ENCODE measurements at regions not wholly inside any gene's neighbourhood (a gene's known extent, or its start where the extent isn't known, plus 50 kb on each side); places are given as distances from the start of the nearest gene placed in this dataset.

GRCh38 chr6:167566711-167567141 is 241.8 kb downstream of the TTLL2 start:
- DNase-seq (ENCODE audit: low spot score): no peak

GRCh38 chr6:167567142-167568033 is 242.5 kb downstream of the TTLL2 start:
- peak; percentile 66 for DNase-seq (ENCODE audit: low spot score)

- no peak for DNase-seq (ENCODE audit: low spot score)
Observed at GRCh38 chr6:167568407-167569024, 243.6 kb downstream of the TTLL2 start.

- no peak for DNase-seq (ENCODE audit: low spot score)
Observed at GRCh38 chr6:167569041-167569805, 244.3 kb downstream of the TTLL2 start.

- no peak for DNase-seq (ENCODE audit: low spot score)
Observed at GRCh38 chr6:167569879-167570278, 245.0 kb downstream of the TTLL2 start.

- no peak for DNase-seq (ENCODE audit: low spot score)
Observed at GRCh38 chr6:167570460-167571400, 245.8 kb downstream of the TTLL2 start.

GRCh38 chr6:167571550-167571949 is 246.7 kb downstream of the TTLL2 start:
- DNase-seq (ENCODE audit: low spot score): no peak

GRCh38 chr6:167572106-167572505 is 247.2 kb downstream of the TTLL2 start:
- DNase-seq (ENCODE audit: low spot score): no peak

GRCh38 chr6:167572841-167573271 is 248.0 kb downstream of the TTLL2 start:
- DNase-seq (ENCODE audit: low spot score): no peak

- no peak for DNase-seq (ENCODE audit: low spot score)
Observed at GRCh38 chr6:167573461-167574215, 248.8 kb downstream of the TTLL2 start.

- DNase-seq (ENCODE audit: low spot score): no peak
Observed at GRCh38 chr6:167574431-167575151, 249.7 kb downstream of the TTLL2 start.

GRCh38 chr6:167575158-167575696 is 250.3 kb downstream of the TTLL2 start:
- DNase-seq (ENCODE audit: low spot score): no peak

- DNase-seq (ENCODE audit: low spot score): no peak
Observed at GRCh38 chr6:167576050-167576741, 250.5 kb upstream of the AFDN start.

GRCh38 chr6:167576828-167577503 is 249.7 kb upstream of the AFDN start:
- DNase-seq (ENCODE audit: low spot score): no peak

- DNase-seq (ENCODE audit: low spot score): no peak
Observed at GRCh38 chr6:167577891-167578361, 248.8 kb upstream of the AFDN start.

- DNase-seq (ENCODE audit: low spot score): no peak
Observed at GRCh38 chr6:167578371-167578901, 248.3 kb upstream of the AFDN start.

- DNase-seq (ENCODE audit: low spot score): no peak
Observed at GRCh38 chr6:167579806-167580618, 246.7 kb upstream of the AFDN start.

Measured in HuH-7 (cell line).